ENCODE measurements at regions not wholly inside any gene's neighbourhood (a gene's known extent, or its start where the extent isn't known, plus 50 kb on each side); places are given as distances from the start of the nearest gene placed in this dataset.

DNA sequence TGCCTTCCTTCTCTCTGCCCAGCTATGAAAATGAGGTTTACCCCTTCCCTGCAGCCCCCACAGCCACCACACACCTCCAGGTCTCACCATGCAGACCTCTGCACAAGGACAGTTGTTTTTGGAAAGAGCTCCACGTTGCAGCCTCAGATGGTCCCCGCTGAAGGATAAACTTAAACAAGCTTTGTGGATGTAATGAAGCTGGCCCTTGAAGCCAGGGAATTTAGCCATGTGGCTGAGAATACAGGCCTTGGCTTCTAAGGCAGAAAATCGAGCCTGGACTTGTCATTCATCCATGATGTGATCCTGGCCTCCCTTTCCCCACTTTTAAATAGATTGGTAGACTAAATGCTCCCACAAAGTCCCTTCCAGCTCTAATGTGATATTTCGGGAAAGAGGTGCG is 79.4 kb downstream of the TBX3 start:
- no peak for TF ChIP-seq POLR2A (IDR thresholded peaks at IDR 0.05; ENCODE audit: low read depth, low read length)
- TF ChIP-seq TAF1 (IDR thresholded peaks at IDR 0.05; ENCODE audit: borderline replicate concordance, low read depth, low read length), result no peak
- TF ChIP-seq POLR2AphosphoS5 (IDR thresholded peaks at IDR 0.05; ENCODE audit: low read depth, low read length), result no peak

Measured in GM12892 (cell line).